COR-L47 (cell line): ENCODE measurements at regions not wholly inside any gene's neighbourhood (a gene's known extent, or its start where the extent isn't known, plus 50 kb on each side); places are given as distances from the start of the nearest gene placed in this dataset.

Source experiments
- DNase-seq: peaks from one replicate; lab custom pipeline; 2025; lab: John Stamatoyannopoulos, UW

GRCh38 chr11:134624166-134624920, 212.3 kb upstream of the B3GAT1 start:
- DNase-seq, result no peak

- DNase-seq, result no peak
Observed at GRCh38 chr11:134623711-134624110, 211.7 kb upstream of the B3GAT1 start.

GRCh38 chr11:134622458-134622857, 210.4 kb upstream of the B3GAT1 start:
- no peak for DNase-seq

- DNase-seq, result no peak
Observed at GRCh38 chr11:134617360-134617759, 205.3 kb upstream of the B3GAT1 start.

- no peak for DNase-seq
Observed at GRCh38 chr11:134616038-134616437, 204.0 kb upstream of the B3GAT1 start.

- DNase-seq, result no peak
Observed at GRCh38 chr11:134615041-134615615, 203.1 kb upstream of the B3GAT1 start.

GRCh38 chr11:134614141-134614540, 202.1 kb upstream of the B3GAT1 start:
- no peak for DNase-seq

GRCh38 chr11:134613646-134614045, 201.6 kb upstream of the B3GAT1 start:
- no peak for DNase-seq

GRCh38 chr11:134612140-134613030, 200.3 kb upstream of the B3GAT1 start:
- DNase-seq, result no peak

- DNase-seq, result no peak
Observed at GRCh38 chr11:134611537-134611936, 199.5 kb upstream of the B3GAT1 start.

GRCh38 chr11:134610116-134610910, 198.3 kb upstream of the B3GAT1 start:
- DNase-seq, result no peak

GRCh38 chr11:134609361-134610115, 197.5 kb upstream of the B3GAT1 start:
- DNase-seq, result no peak

- no peak for DNase-seq
Observed at GRCh38 chr11:134607963-134608750, 196.1 kb upstream of the B3GAT1 start.

GRCh38 chr11:134606251-134606650, 194.2 kb upstream of the B3GAT1 start:
- DNase-seq, result no peak

- DNase-seq, result no peak
Observed at GRCh38 chr11:134604886-134605285, 192.8 kb upstream of the B3GAT1 start.

GRCh38 chr11:134599299-134599771, 187.3 kb upstream of the B3GAT1 start:
- no peak for DNase-seq

GRCh38 chr11:134598368-134598767, 186.3 kb upstream of the B3GAT1 start:
- no peak for DNase-seq

- DNase-seq, result no peak
Observed at GRCh38 chr11:134597452-134597851, 185.4 kb upstream of the B3GAT1 start.

- no peak for DNase-seq
Observed at GRCh38 chr11:134596404-134596803, 184.4 kb upstream of the B3GAT1 start.

GRCh38 chr11:134592391-134592990, 180.4 kb upstream of the B3GAT1 start:
- peak; percentile 10 for DNase-seq
